ENCODE measurements at regions not wholly inside any gene's neighbourhood (a gene's known extent, or its start where the extent isn't known, plus 50 kb on each side); places are given as distances from the start of the nearest gene placed in this dataset.
"Not testable (repeated sequence)": the region's sequence is repeated elsewhere in the genome, so short reads cannot be mapped to it uniquely, and the experiment has no call there.

DNA sequence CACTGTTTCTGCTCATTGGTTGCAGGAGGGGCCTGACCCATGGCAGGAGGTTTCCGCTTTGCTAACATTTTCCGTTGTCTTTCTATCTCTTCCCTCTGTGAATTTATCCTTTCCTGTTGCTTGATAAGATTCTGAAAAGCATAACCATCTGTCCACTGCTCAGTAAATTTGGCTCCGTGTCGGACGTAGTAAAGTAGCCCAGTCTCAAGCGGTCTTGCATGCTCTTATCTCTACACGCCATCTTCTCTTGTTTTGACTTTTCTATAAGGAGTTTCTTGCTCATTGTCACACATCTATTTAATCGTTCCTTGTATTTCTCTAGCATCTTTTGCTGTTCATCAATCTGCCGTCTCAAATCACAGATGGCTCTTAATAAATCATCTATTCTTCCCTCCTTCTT, 216.3 kb upstream of the CCL2 start:
- not testable (repeated sequence) for TF ChIP-seq POLR2A (IDR thresholded peaks at IDR 0.05)
- TF ChIP-seq, protein P1, sequence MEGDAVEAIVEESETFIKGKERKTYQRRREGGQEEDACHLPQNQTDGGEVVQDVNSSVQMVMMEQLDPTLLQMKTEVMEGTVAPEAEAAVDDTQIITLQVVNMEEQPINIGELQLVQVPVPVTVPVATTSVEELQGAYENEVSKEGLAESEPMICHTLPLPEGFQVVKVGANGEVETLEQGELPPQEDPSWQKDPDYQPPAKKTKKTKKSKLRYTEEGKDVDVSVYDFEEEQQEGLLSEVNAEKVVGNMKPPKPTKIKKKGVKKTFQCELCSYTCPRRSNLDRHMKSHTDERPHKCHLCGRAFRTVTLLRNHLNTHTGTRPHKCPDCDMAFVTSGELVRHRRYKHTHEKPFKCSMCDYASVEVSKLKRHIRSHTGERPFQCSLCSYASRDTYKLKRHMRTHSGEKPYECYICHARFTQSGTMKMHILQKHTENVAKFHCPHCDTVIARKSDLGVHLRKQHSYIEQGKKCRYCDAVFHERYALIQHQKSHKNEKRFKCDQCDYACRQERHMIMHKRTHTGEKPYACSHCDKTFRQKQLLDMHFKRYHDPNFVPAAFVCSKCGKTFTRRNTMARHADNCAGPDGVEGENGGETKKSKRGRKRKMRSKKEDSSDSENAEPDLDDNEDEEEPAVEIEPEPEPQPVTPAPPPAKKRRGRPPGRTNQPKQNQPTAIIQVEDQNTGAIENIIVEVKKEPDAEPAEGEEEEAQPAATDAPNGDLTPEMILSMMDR (IDR thresholded peaks at IDR 0.05): not testable (repeated sequence)
